Suprapubic skin (tissue), 4 donors: ENCODE measurements at regions not wholly inside any gene's neighbourhood (a gene's known extent, or its start where the extent isn't known, plus 50 kb on each side); places are given as distances from the start of the nearest gene placed in this dataset.

Source experiments
- POLR2A ChIP-seq, 2 donors: fragments of 450-650 bp; IDR thresholded peaks; one replicate each; pipeline ENCODE4 v1.6.1; 2017; ENCODE audit warnings: antibody characterized with exemption in 2 of 2, mild to moderate bottlenecking in 2 of 2, moderate library complexity in 2 of 2
- POLR2AphosphoS5 ChIP-seq, 3 donors: sonication (generic); formaldehyde crosslinking; IDR thresholded peaks; one replicate each; pipeline ENCODE4 v1.6.1; 2017; ENCODE audit warnings: antibody characterized with exemption in 3 of 3
- TF ChIP-seq, protein P1 (sequence below), 2 donors: fragments of 200-600 bp in 1 of 2; fragments of 450-650 bp in 1 of 2; sonication (generic) in 1 of 2; IDR thresholded peaks; one replicate each; pipeline ENCODE4 v1.5.1; 2016 to 2019; ENCODE audit warnings: antibody characterized with exemption in 2 of 2, mild to moderate bottlenecking in 1 of 2, moderate library complexity in 1 of 2

DNA sequence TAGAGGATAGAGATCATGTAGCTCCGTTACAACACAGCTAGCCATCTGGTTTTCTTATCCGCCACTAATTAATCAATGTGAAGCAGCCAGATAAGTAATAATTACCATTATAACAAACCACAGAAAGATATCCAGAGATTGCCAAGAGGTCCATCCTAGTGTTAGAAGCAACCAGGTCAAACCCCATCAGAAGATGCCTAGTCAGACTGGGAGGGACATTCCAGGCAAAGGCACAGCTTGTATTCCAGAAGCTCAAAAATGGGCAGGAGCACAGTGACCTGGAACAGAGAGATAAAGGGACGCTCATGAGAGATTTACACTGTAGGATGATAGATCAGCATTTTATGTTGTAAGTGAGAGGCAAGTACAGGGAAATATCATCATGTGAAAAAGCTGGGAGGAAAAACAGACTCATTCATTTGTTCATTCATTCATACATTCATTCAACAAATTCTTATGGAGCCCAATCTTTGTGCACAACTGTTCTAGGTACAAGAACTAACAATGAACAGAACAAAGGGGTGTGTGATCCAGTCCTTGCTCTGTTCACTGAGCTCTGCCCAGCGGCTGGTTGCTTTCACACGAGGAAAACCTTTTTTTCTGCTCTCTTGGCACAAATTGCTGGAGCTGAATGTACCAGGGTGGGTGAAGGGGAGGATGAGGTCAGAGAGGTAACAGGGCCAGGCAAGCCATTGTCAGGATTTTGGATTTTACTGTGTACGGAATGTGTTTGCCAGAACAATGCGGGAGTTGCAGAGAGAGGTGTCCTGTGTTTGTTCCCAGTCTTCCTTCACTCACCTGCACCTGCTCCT lies 240.8 kb upstream of the FGGY start:
- TF ChIP-seq, protein P1, sequence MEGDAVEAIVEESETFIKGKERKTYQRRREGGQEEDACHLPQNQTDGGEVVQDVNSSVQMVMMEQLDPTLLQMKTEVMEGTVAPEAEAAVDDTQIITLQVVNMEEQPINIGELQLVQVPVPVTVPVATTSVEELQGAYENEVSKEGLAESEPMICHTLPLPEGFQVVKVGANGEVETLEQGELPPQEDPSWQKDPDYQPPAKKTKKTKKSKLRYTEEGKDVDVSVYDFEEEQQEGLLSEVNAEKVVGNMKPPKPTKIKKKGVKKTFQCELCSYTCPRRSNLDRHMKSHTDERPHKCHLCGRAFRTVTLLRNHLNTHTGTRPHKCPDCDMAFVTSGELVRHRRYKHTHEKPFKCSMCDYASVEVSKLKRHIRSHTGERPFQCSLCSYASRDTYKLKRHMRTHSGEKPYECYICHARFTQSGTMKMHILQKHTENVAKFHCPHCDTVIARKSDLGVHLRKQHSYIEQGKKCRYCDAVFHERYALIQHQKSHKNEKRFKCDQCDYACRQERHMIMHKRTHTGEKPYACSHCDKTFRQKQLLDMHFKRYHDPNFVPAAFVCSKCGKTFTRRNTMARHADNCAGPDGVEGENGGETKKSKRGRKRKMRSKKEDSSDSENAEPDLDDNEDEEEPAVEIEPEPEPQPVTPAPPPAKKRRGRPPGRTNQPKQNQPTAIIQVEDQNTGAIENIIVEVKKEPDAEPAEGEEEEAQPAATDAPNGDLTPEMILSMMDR (IDR thresholded peaks at IDR 0.05): no peak
- no peak for TF ChIP-seq POLR2A (IDR thresholded peaks at IDR 0.05)
- TF ChIP-seq POLR2AphosphoS5 (IDR thresholded peaks at IDR 0.05): peak in 1 of 3 donors; percentile 55
